ENCODE measurements at regions not wholly inside any gene's neighbourhood (a gene's known extent, or its start where the extent isn't known, plus 50 kb on each side); places are given as distances from the start of the nearest gene placed in this dataset.
"Not testable (repeated sequence)": the region's sequence is repeated elsewhere in the genome, so short reads cannot be mapped to it uniquely, and the experiment has no call there.

GRCh38 chr4:31692399-31692940, 972.3 kb downstream of the PCDH7 start:
- no peak for DNase-seq

- DNase-seq, result no peak
Measured at GRCh38 chr4:31701256-31701655, 981.1 kb downstream of the PCDH7 start.

GRCh38 chr4:31702326-31702725, 982.2 kb downstream of the PCDH7 start:
- DNase-seq, result no peak

- no peak for DNase-seq
Measured at GRCh38 chr4:31714238-31714637, 994.1 kb downstream of the PCDH7 start.

GRCh38 chr4:31715302-31715701, 995.1 kb downstream of the PCDH7 start:
- DNase-seq, result no peak

- no peak for DNase-seq
Measured at GRCh38 chr4:31727030-31727429, 1006.9 kb downstream of the PCDH7 start.

GRCh38 chr4:31735004-31735403, 1014.8 kb downstream of the PCDH7 start:
- DNase-seq, result no peak

GRCh38 chr4:31737419-31737818, 1017.2 kb downstream of the PCDH7 start:
- DNase-seq, result no peak

GRCh38 chr4:31741326-31741725, 1021.2 kb downstream of the PCDH7 start:
- DNase-seq, result no peak

- no peak for DNase-seq
Measured at GRCh38 chr4:31748382-31748781, 1028.2 kb downstream of the PCDH7 start.

- DNase-seq, result not testable (repeated sequence)
Measured at GRCh38 chr4:31750581-31750980, 1030.4 kb downstream of the PCDH7 start.

- DNase-seq, result no peak
Measured at GRCh38 chr4:31755751-31756150, 1035.6 kb downstream of the PCDH7 start.

- no peak for DNase-seq
Measured at GRCh38 chr4:31768756-31769155, 1048.6 kb downstream of the PCDH7 start.

GRCh38 chr4:31783311-31783710, 1063.1 kb downstream of the PCDH7 start:
- no peak for DNase-seq

- no peak for DNase-seq
Measured at GRCh38 chr4:31784558-31784957, 1064.4 kb downstream of the PCDH7 start.

- no peak for DNase-seq
Measured at GRCh38 chr4:31787701-31788100, 1067.5 kb downstream of the PCDH7 start.

- DNase-seq, result no peak
Measured at GRCh38 chr4:31788676-31789075, 1068.5 kb downstream of the PCDH7 start.

- DNase-seq, result no peak
Measured at GRCh38 chr4:31791666-31792065, 1071.5 kb downstream of the PCDH7 start.

GRCh38 chr4:31793907-31794306, 1073.7 kb downstream of the PCDH7 start:
- DNase-seq, result no peak

- DNase-seq, result not testable (repeated sequence)
Measured at GRCh38 chr4:31797052-31797451, 1076.9 kb downstream of the PCDH7 start.

GRCh38 chr4:31803526-31804195, 1083.5 kb downstream of the PCDH7 start:
- no peak for DNase-seq

- DNase-seq, result no peak
Measured at GRCh38 chr4:31807036-31807435, 1086.9 kb downstream of the PCDH7 start.

GRCh38 chr4:31844350-31844749, 1124.2 kb downstream of the PCDH7 start:
- no peak for DNase-seq

GRCh38 chr4:31851946-31852345, 1131.8 kb downstream of the PCDH7 start:
- DNase-seq, result no peak

GRCh38 chr4:31877429-31877828, 1157.3 kb downstream of the PCDH7 start:
- DNase-seq, result no peak

Measured in NCI-H69 (cell line).